GM12892 (cell line): ENCODE measurements at regions not wholly inside any gene's neighbourhood (a gene's known extent, or its start where the extent isn't known, plus 50 kb on each side); places are given as distances from the start of the nearest gene placed in this dataset.

Experiments
- POLR2A ChIP-seq: IDR thresholded peaks from 2 replicates; pipeline ENCODE4 v1.6.1; 2011; ENCODE audit warnings: low read depth, low read length, control low read depth
- POLR2AphosphoS5 ChIP-seq: IDR thresholded peaks from 2 replicates; pipeline ENCODE4 v1.6.1; 2011; ENCODE audit warnings: low read depth, low read length, control low read depth
- TAF1 ChIP-seq: IDR thresholded peaks from 2 replicates; pipeline ENCODE4 v1.6.1; 2011; ENCODE audit warnings: low read depth, mild to moderate bottlenecking, control low read depth, low read length, borderline replicate concordance

GRCh38 chr18:68436485-68436884 is 278.4 kb downstream of the TMX3 start:
- TF ChIP-seq POLR2AphosphoS5, result no peak
- TF ChIP-seq POLR2A, result no peak
- TF ChIP-seq TAF1, result no peak
